K562 (cell line): ENCODE measurements at regions not wholly inside any gene's neighbourhood (a gene's known extent, or its start where the extent isn't known, plus 50 kb on each side); places are given as distances from the start of the nearest gene placed in this dataset.

ENCODE experiments used
- ATAC-seq: fragments of 200-7000 bp; cut with Tn5 transposase; 3 replicates; pipeline ENCODE4 v1.9.1; 2020; ENCODE audit warnings: moderate library complexity
- BruUV-seq: library from RNA; stranded (reverse); fragments of 400-500 nt; replicated peaks from 2 replicates; lab custom pipeline; 2021; lab: Mats Ljungman, UMichigan
- CTCF ChIA-PET: fragments of 300-600 bp; formaldehyde crosslinking; extraction: SDS; loops from one replicate; lab custom pipeline; 2021; ENCODE audit warnings: low intra/inter-chr PET ratio; lab: Yijun Ruan, JAX
- POLR2A ChIA-PET: fragments of 300-600, 350-650 bp; sonication (Branson Sonifier 250); formaldehyde crosslinking; extraction: SDS; loops from one replicate; lab custom pipeline; 2021; ENCODE audit warnings: antibody characterized with exemption, inconsistent platforms; lab: Yijun Ruan, JAX
- DNase-seq, 4 experiments: peaks; one replicate each; pipeline versions ENCODE4 v3.0.0 to v3.0.0-alpha.2; 2011 to 2018; ENCODE audit warnings: low spot score in 3 of 4, mixed read lengths in 3 of 4; ENCODE audit errors: extremely low read depth in 1 of 4
- FAIRE-seq: peaks from 2 replicates; lab custom pipeline; 2011; peaks lifted over from hg19 to GRCh38; lab: Jason Lieb, UNC
- H2AFZ ChIP-seq: 2 replicates; pipeline ENCODE4 v1.6.0; 2011; ENCODE audit warnings: low read depth, low read length, control low read depth, inconsistent platforms
- H3K27ac ChIP-seq: fragments of 200-600 bp; 3 replicates; pipeline ENCODE4 v1.8.0; 2011; ENCODE audit warnings: low read depth, mild to moderate bottlenecking, control low read depth, inconsistent platforms, low read length, moderate library complexity, mixed read lengths; ENCODE audit errors: extremely low read depth
- H3K27me3 ChIP-seq, 2 experiments: fragments of 300-600 bp in 1 of 2; 2 replicates in 1 of 2; 3 replicates in 1 of 2; pipeline versions ENCODE4 v1.6.0 to v1.8.0; 2011; ENCODE audit warnings: inconsistent platforms in 2 of 2, low read length in 2 of 2, mild to moderate bottlenecking in 1 of 2, mixed read lengths in 1 of 2, moderate library complexity in 1 of 2; ENCODE audit not compliant: control insufficient read depth in 2 of 2, insufficient read depth in 2 of 2
- H3K36me3 ChIP-seq: fragments of 300-600 bp; 3 replicates; pipeline ENCODE4 v1.8.0; 2011; ENCODE audit warnings: mild to moderate bottlenecking, low read length, inconsistent platforms; ENCODE audit not compliant: control insufficient read depth, insufficient read depth
- H3K4me1 ChIP-seq, 2 experiments: fragments of 200-600 bp in 1 of 2; replicated peaks in 1 of 2; 2 replicates in 1 of 2; 3 replicates in 1 of 2; pipeline versions ENCODE4 v1.5.1 to v1.8.0; 2011; ENCODE audit warnings: inconsistent platforms in 2 of 2, low read length in 2 of 2, mild to moderate bottlenecking in 1 of 2, mixed read lengths in 1 of 2, moderate library complexity in 1 of 2; ENCODE audit not compliant: control insufficient read depth in 2 of 2, insufficient read depth in 2 of 2
- H3K4me2 ChIP-seq: 2 replicates; pipeline ENCODE4 v1.6.1; 2011; ENCODE audit warnings: low read length, control low read depth, inconsistent platforms, mixed read lengths; ENCODE audit not compliant: insufficient read depth
- H3K4me3 ChIP-seq: fragments of 200-600 bp; sonication (generic), shearing (Covaris generic); 2 replicates; pipeline ENCODE4 v1.5.1; 2016; ENCODE audit warnings: control low read depth, inconsistent platforms
- H3K79me2 ChIP-seq: fragments of 200-600 bp; 3 replicates; pipeline ENCODE4 v1.8.0; 2011; ENCODE audit warnings: low read length, inconsistent platforms; ENCODE audit not compliant: control insufficient read depth, insufficient read depth
- H3K9ac ChIP-seq, 2 experiments: 2 replicates each; pipeline versions ENCODE4 v1.6.0 to v1.6.1; 2011; ENCODE audit warnings: low read depth in 2 of 2, low read length in 2 of 2, control low read depth in 1 of 2, inconsistent platforms in 1 of 2, mild to moderate bottlenecking in 1 of 2, mixed read lengths in 1 of 2; ENCODE audit not compliant: insufficient read depth in 1 of 2
- H3K9me1 ChIP-seq: one replicate; pipeline ENCODE4 v1.6.0; 2011; ENCODE audit warnings: inconsistent platforms, mild to moderate bottlenecking, low read length, moderate library complexity; ENCODE audit not compliant: control insufficient read depth, insufficient read depth
- H3K9me3 ChIP-seq: replicated peaks from 2 replicates; pipeline ENCODE4 v1.5.1; 2011; ENCODE audit warnings: low read depth, low read length, inconsistent platforms; ENCODE audit not compliant: control insufficient read depth, insufficient read depth
- H4K20me1 ChIP-seq: replicated peaks from 2 replicates; pipeline ENCODE4 v1.6.1; 2011; ENCODE audit warnings: low read length, inconsistent platforms, mixed read lengths; ENCODE audit not compliant: control insufficient read depth, insufficient read depth
- CCNT2 ChIP-seq: IDR thresholded peaks from 2 replicates; pipeline ENCODE4 v1.6.1; 2011; ENCODE audit warnings: borderline replicate concordance, low read depth, mild to moderate bottlenecking, moderate library complexity, mixed read lengths, low read length; ENCODE audit not compliant: insufficient read length; ENCODE audit errors: extremely low read depth
- GABPB2 ChIP-seq: fragments of 250-450 bp; sonication (Bioruptor Pico); conservative IDR thresholded peaks from 2 replicates; pipeline ENCODE4 v1.5.1; 2021; ENCODE audit warnings: mild to moderate bottlenecking
- GTF2A2 ChIP-seq: IDR thresholded peaks from 2 replicates; pipeline ENCODE4 v1.6.1; 2016; ENCODE audit warnings: mild to moderate bottlenecking, missing genetic modification characterization, missing compliant biosample characterization
- OTX1 ChIP-seq: fragments of 450-650 bp; formaldehyde crosslinking; IDR thresholded peaks from 2 replicates; pipeline ENCODE4 v1.4.0; 2022; ENCODE audit warnings: mild to moderate bottlenecking
- POLR3G ChIP-seq: IDR thresholded peaks from 2 replicates; pipeline ENCODE4 v1.6.1; 2011; ENCODE audit not compliant: insufficient read length, insufficient replicate concordance; ENCODE audit errors: extremely low read depth
- SMAD1 ChIP-seq: fragments of 150-350 bp; IDR thresholded peaks from 2 replicates; pipeline ENCODE4 v1.6.1; 2014; ENCODE audit warnings: low read length, low read depth; ENCODE audit not compliant: partially characterized antibody
- SP2 ChIP-seq: IDR thresholded peaks from 2 replicates; pipeline ENCODE4 v1.6.1; 2011; ENCODE audit warnings: mild to moderate bottlenecking, low read depth, low read length, moderate library complexity; ENCODE audit not compliant: poor library complexity, severe bottlenecking; ENCODE audit errors: extremely low read depth
- SRSF3 ChIP-seq: fragments of 200-400 bp; formaldehyde crosslinking; IDR thresholded peaks from 2 replicates; pipeline ENCODE4 v1.6.1; 2016; ENCODE audit warnings: mild to moderate bottlenecking, low read length, moderate library complexity; ENCODE audit not compliant: insufficient read depth
- in situ Hi-C: fragments of 300-500 bp; cut with MboI; formaldehyde crosslinking; loops from 4 replicates; pipeline ENCODE4 v1.15.0; 2018; ENCODE audit warnings: inconsistent platforms, mixed read lengths
- intact Hi-C: fragments of 100-400 bp; cut with micrococcal nuclease; formaldehyde crosslinking; loops from 2 replicates; pipeline ENCODE4 v1.14.2; 2022
- TF ChIP-seq, protein P1 (sequence below): IDR thresholded peaks from 3 replicates; pipeline ENCODE4 v1.6.1; 2011; ENCODE audit warnings: borderline replicate concordance, mild to moderate bottlenecking; ENCODE audit not compliant: insufficient read length, insufficient read depth
- TF ChIP-seq, protein P2 (sequence below): fragments of 250-450 bp; sonication (Bioruptor Pico); IDR thresholded peaks from 2 replicates; pipeline ENCODE4 v1.4.0; 2020; ENCODE audit warnings: mild to moderate bottlenecking, moderate library complexity
- TF ChIP-seq, protein P3 (sequence below): fragments of 250-450 bp; sonication (Bioruptor Pico); IDR thresholded peaks from 2 replicates; pipeline ENCODE4 v1.5.0; 2022; ENCODE audit warnings: mild to moderate bottlenecking
- TF ChIP-seq, protein P4 (sequence below): sonication (generic); IDR thresholded peaks from 2 replicates; pipeline ENCODE4 v1.6.1; 2016

DNA sequence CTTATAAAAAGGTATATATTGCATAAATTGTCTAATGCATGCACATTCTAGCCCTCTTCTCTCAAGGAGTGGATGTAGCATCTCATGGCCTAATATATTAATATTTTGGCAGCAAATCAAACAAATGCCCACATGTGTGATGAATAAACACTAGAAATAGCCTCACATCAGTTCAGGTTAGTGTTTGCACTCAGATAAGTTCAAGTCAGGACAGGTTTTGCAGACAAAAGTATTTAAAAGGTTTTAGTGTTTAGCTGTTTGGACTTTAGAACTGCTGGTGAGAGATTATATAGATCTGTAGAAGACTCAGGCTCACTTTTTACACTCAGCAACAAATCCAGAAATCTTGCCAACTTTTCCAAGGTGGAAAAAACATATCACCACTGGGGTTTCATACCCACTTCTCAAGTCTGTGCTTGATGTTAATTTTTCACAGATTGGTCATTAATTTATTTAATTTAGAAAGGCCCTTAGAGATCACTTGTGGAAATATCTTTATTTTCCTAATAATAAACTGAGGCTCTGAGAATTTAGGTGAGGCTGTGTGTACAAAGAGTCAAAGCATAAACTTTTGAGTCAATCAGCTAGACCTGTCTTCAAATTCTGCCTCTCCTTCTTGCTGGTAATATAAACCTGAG, 362.6 kb downstream of the GASK1B start:
- no peaks in the 10 kb centered on the region for H3K36me3 ChIP-seq
- BruUV-seq = no TSS peak
- ChIA-PET POLR2A (no interaction called here), CTCF (no interaction called here)
- no peak overlapping the region for H3K4me3 ChIP-seq
- FAIRE-seq (no peak), ATAC-seq (no peak), DNase-seq (no peak)
- no peaks in the 10 kb centered on the region for H3K4me1 ChIP-seq
- intact Hi-C loops (no loop called here), in situ Hi-C loops (no loop called here)
- no peak overlapping the region for H3K27ac ChIP-seq
- H3K9ac ChIP-seq = no peak overlapping the region
- H3K79me2 ChIP-seq = no peaks in the 10 kb centered on the region
- no peaks in the 10 kb centered on the region for H3K9me1 ChIP-seq
- TF ChIP-seq GABPB2 (CRISPR knock-in tag) = no peak
- no peak for TF ChIP-seq OTX1 (CRISPR knock-in tag)
- TF ChIP-seq, protein P1, sequence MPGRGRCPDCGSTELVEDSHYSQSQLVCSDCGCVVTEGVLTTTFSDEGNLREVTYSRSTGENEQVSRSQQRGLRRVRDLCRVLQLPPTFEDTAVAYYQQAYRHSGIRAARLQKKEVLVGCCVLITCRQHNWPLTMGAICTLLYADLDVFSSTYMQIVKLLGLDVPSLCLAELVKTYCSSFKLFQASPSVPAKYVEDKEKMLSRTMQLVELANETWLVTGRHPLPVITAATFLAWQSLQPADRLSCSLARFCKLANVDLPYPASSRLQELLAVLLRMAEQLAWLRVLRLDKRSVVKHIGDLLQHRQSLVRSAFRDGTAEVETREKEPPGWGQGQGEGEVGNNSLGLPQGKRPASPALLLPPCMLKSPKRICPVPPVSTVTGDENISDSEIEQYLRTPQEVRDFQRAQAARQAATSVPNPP = no peak
- TF ChIP-seq, protein P2, sequence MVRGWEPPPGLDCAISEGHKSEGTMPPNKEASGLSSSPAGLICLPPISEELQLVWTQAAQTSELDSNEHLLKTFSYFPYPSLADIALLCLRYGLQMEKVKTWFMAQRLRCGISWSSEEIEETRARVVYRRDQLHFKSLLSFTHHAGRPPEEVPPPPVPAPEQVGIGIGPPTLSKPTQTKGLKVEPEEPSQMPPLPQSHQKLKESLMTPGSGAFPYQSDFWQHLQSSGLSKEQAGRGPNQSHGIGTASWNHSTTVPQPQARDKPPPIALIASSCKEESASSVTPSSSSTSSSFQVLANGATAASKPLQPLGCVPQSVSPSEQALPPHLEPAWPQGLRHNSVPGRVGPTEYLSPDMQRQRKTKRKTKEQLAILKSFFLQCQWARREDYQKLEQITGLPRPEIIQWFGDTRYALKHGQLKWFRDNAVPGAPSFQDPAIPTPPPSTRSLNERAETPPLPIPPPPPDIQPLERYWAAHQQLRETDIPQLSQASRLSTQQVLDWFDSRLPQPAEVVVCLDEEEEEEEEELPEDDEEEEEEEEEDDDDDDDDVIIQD (CRISPR knock-in tag) = no peak
- no peak for TF ChIP-seq GTF2A2 (tag)
- TF ChIP-seq, protein P3, sequence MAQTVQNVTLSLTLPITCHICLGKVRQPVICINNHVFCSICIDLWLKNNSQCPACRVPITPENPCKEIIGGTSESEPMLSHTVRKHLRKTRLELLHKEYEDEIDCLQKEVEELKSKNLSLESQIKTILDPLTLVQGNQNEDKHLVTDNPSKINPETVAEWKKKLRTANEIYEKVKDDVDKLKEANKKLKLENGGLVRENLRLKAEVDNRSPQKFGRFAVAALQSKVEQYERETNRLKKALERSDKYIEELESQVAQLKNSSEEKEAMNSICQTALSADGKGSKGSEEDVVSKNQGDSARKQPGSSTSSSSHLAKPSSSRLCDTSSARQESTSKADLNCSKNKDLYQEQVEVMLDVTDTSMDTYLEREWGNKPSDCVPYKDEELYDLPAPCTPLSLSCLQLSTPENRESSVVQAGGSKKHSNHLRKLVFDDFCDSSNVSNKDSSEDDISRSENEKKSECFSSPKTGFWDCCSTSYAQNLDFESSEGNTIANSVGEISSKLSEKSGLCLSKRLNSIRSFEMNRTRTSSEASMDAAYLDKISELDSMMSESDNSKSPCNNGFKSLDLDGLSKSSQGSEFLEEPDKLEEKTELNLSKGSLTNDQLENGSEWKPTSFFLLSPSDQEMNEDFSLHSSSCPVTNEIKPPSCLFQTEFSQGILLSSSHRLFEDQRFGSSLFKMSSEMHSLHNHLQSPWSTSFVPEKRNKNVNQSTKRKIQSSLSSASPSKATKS (CRISPR knock-in tag) = no peak
- no peak for TF ChIP-seq CCNT2
- no peak for TF ChIP-seq POLR3G
- TF ChIP-seq, protein P4, sequence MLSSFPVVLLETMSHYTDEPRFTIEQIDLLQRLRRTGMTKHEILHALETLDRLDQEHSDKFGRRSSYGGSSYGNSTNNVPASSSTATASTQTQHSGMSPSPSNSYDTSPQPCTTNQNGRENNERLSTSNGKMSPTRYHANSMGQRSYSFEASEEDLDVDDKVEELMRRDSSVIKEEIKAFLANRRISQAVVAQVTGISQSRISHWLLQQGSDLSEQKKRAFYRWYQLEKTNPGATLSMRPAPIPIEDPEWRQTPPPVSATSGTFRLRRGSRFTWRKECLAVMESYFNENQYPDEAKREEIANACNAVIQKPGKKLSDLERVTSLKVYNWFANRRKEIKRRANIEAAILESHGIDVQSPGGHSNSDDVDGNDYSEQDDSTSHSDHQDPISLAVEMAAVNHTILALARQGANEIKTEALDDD = no peak
- TF ChIP-seq SRSF3 = no peak
- TF ChIP-seq SMAD1 = no peak
- TF ChIP-seq SP2 = no peak
- H3K27me3 ChIP-seq = no peaks in the 10 kb centered on the region
- no peak overlapping the region for H2AFZ ChIP-seq
- no peaks in the 10 kb centered on the region; the same call in 1 of the 2 replicates for H3K9me3 ChIP-seq
- H3K4me2 ChIP-seq = no peak overlapping the region
- H4K20me1 ChIP-seq = no peaks in the 10 kb centered on the region
